ENCODE measurements at regions not wholly inside any gene's neighbourhood (a gene's known extent, or its start where the extent isn't known, plus 50 kb on each side); places are given as distances from the start of the nearest gene placed in this dataset.

GRCh38 chr1:178649582-178650350 is 75.3 kb upstream of the RALGPS2 start (continued):
- TF ChIP-seq SRF (IDR thresholded peaks at IDR 0.05; ENCODE audit: low read depth, low read length), result no peak
- no peak for TF ChIP-seq JUN (IDR thresholded peaks at IDR 0.05; ENCODE audit: low read depth, low read length)
- no peak for TF ChIP-seq NANOG (IDR thresholded peaks at IDR 0.05; ENCODE audit: insufficient read depth, low read depth, low read length, poor library complexity, severe bottlenecking)
- no peak for TF ChIP-seq KDM4A (IDR thresholded peaks at IDR 0.05; ENCODE audit: low read depth, low read length, severe bottlenecking)
